AG09319 (cell line): ENCODE measurements at regions not wholly inside any gene's neighbourhood (a gene's known extent, or its start where the extent isn't known, plus 50 kb on each side); places are given as distances from the start of the nearest gene placed in this dataset.

Source experiments
- DNase-seq: peaks from one replicate; pipeline ENCODE4 v3.0.0-alpha.2; 2010; ENCODE audit warnings: low read depth; ENCODE audit errors: extremely low read depth
- CTCF ChIP-seq: IDR thresholded peaks from 2 replicates; pipeline ENCODE4 v1.5.1; 2011; ENCODE audit warnings: low read depth, mild to moderate bottlenecking, inconsistent platforms, low read length, moderate library complexity

GRCh38 chr2:43033016-43033270, 193.5 kb downstream of the ZFP36L2 start:
- no peak for DNase-seq
- TF ChIP-seq CTCF = no peak

GRCh38 chr2:43032213-43033015, 194.0 kb downstream of the ZFP36L2 start:
- TF ChIP-seq CTCF = no peak
- DNase-seq = no peak

- no peak for TF ChIP-seq CTCF
- DNase-seq = no peak
Measured at GRCh38 chr2:43031471-43032212, 194.8 kb downstream of the ZFP36L2 start.

GRCh38 chr2:43030551-43031307, 195.7 kb downstream of the ZFP36L2 start:
- no peak for TF ChIP-seq CTCF
- DNase-seq = no peak

GRCh38 chr2:43029186-43029585, 197.2 kb downstream of the ZFP36L2 start:
- no peak for DNase-seq
- TF ChIP-seq CTCF = no peak

GRCh38 chr2:43028188-43028587, 198.2 kb downstream of the ZFP36L2 start:
- no peak for TF ChIP-seq CTCF
- DNase-seq = no peak
